Thyroid gland (tissue), 4 donors: ENCODE measurements at regions not wholly inside any gene's neighbourhood (a gene's known extent, or its start where the extent isn't known, plus 50 kb on each side); places are given as distances from the start of the nearest gene placed in this dataset.

Experiments used
- POLR2A ChIP-seq, 2 donors: fragments of 450-650 bp; IDR thresholded peaks; one replicate each; pipeline ENCODE4 v1.6.1; 2017; ENCODE audit warnings: antibody characterized with exemption in 2 of 2, mild to moderate bottlenecking in 2 of 2, moderate library complexity in 1 of 2
- TF ChIP-seq, protein P1 (sequence below), 6 experiments: fragments of 200-600 bp in 3 of 6; fragments of 450-650 bp in 3 of 6; sonication (generic) in 3 of 6; IDR thresholded peaks; one replicate each; pipeline ENCODE4 v1.5.1; 2016 to 2019; ENCODE audit warnings: antibody characterized with exemption in 6 of 6, mild to moderate bottlenecking in 2 of 6, inconsistent platforms in 1 of 6, moderate library complexity in 1 of 6

DNA sequence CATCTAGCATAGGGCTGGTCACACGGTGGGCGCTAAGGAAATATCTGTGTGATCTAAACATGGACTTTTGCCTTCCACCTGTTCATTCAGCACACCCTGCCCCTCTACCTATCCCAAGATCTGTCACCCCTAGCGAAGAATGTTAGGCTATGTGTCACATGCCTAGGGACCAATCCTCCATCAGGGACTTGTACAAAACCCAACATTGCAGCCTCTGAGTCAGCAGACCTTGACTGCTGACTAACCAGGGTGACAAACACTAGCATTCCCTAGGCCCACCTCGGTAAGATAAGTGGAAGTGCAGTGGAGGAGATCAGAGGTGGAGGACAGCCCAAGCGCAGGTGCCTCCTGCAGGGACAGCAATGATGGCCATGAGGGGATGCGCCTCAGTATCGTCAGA, 99.2 kb downstream of the SOX11 start:
- TF ChIP-seq, protein P1, sequence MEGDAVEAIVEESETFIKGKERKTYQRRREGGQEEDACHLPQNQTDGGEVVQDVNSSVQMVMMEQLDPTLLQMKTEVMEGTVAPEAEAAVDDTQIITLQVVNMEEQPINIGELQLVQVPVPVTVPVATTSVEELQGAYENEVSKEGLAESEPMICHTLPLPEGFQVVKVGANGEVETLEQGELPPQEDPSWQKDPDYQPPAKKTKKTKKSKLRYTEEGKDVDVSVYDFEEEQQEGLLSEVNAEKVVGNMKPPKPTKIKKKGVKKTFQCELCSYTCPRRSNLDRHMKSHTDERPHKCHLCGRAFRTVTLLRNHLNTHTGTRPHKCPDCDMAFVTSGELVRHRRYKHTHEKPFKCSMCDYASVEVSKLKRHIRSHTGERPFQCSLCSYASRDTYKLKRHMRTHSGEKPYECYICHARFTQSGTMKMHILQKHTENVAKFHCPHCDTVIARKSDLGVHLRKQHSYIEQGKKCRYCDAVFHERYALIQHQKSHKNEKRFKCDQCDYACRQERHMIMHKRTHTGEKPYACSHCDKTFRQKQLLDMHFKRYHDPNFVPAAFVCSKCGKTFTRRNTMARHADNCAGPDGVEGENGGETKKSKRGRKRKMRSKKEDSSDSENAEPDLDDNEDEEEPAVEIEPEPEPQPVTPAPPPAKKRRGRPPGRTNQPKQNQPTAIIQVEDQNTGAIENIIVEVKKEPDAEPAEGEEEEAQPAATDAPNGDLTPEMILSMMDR (IDR thresholded peaks at IDR 0.05) = no peak
- no peak for TF ChIP-seq POLR2A (IDR thresholded peaks at IDR 0.05)
